ENCODE measurements at regions not wholly inside any gene's neighbourhood (a gene's known extent, or its start where the extent isn't known, plus 50 kb on each side); places are given as distances from the start of the nearest gene placed in this dataset.

DNA sequence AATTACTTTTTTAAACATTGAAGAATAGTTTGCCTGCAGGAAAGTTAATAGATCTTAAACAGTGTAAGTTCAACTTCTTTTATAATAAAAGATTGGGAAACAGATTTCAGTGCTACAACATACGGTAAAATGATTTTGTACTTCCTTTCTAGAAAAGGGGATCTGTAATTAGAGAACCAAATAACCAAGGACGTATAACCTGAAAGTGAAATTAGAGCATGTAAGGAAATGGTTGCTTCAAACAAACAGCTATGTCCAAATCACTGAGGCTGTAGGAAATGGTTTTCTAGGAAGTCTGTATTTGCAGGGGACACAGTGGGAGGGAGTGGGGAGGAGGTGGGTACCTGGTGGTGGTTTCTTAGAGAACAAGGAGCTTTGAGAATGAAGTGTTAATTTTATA lies 57.9 kb upstream of the EXOC6 start:
- DNase-seq (ENCODE audit: low spot score) = no peak

DNA sequence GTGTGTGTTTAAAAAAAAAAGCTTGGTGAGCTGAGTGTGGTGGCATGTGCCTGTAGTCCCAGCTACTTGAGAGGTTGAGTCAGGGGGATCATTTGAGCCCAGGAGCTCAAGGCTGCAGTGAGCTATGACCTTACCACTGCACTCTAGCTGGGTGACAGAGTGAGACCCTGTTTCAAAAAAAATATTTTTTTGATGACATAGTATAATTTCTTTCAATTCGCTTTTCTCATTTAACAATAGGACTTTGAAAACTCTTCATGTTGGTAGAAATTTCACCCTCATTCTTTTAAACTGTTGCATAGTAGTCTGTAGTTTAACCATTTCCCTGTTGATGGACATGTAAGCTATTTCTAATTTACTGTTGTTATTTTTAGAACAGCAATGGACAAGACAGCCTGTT lies 55.7 kb upstream of the EXOC6 start:
- no peak for DNase-seq (ENCODE audit: low spot score)
